H1 (cell line): ENCODE measurements at regions not wholly inside any gene's neighbourhood (a gene's known extent, or its start where the extent isn't known, plus 50 kb on each side); places are given as distances from the start of the nearest gene placed in this dataset.

Source experiments
- CTCF ChIA-PET: fragments of 300-600 bp; sonication (Branson Sonifier 250); formaldehyde crosslinking; loops from one replicate; lab custom pipeline; 2021; ENCODE audit not compliant: partially characterized antibody; lab: Charles Lee
- POLR2A ChIA-PET: fragments of 300-600 bp; sonication (Branson Sonifier 250); formaldehyde crosslinking; loops from one replicate; lab custom pipeline; 2021; ENCODE audit warnings: inconsistent platforms; ENCODE audit not compliant: partially characterized antibody; lab: Charles Lee
- DNase-seq, 2 experiments: peaks; one replicate each; pipeline versions ENCODE4 v3.0.0 to v3.0.0-alpha.2; 2010 to 2022; ENCODE audit warnings: low spot score in 2 of 2, low read depth in 1 of 2, mixed read lengths in 1 of 2
- FAIRE-seq: peaks from 2 replicates; lab custom pipeline; 2011; peaks lifted over from hg19 to GRCh38; lab: Jason Lieb, UNC
- H2AFZ ChIP-seq: 2 replicates; pipeline ENCODE4 v1.8.1; 2012; ENCODE audit warnings: low read length, inconsistent platforms
- H2AK5ac ChIP-seq: 2 replicates; pipeline ENCODE4 v1.6.1; 2013; ENCODE audit warnings: low read depth, low read length
- H2BK120ac ChIP-seq: replicated peaks from 2 replicates; pipeline ENCODE3; 2013; ENCODE audit warnings: low read depth, low read length, inconsistent platforms
- H2BK12ac ChIP-seq: 2 replicates; pipeline ENCODE4 v1.6.1; 2013; ENCODE audit warnings: low read depth, low read length
- H2BK15ac ChIP-seq: 2 replicates; pipeline ENCODE4 v1.6.1; 2013; ENCODE audit warnings: low read length
- H2BK20ac ChIP-seq: 2 replicates; pipeline ENCODE4 v1.6.1; 2013; ENCODE audit warnings: low read length
- H2BK5ac ChIP-seq: 2 replicates; pipeline ENCODE4 v1.6.1; 2013; ENCODE audit warnings: low read depth, low read length
- H3K14ac ChIP-seq: 2 replicates; pipeline ENCODE4 v1.6.1; 2013; ENCODE audit warnings: inconsistent platforms; ENCODE audit not compliant: insufficient read length
- H3K18ac ChIP-seq: 2 replicates; pipeline ENCODE4 v1.6.1; 2013; ENCODE audit warnings: low read length; ENCODE audit errors: extremely low read depth
- H3K23ac ChIP-seq: 2 replicates; pipeline ENCODE4 v1.6.1; 2013; ENCODE audit warnings: inconsistent platforms; ENCODE audit not compliant: insufficient read length
- H3K23me2 ChIP-seq: 2 replicates; pipeline ENCODE4 v1.6.1; 2013; ENCODE audit warnings: low read depth, low read length
- H3K27ac ChIP-seq: 2 replicates; pipeline ENCODE4 v1.6.1; 2011; ENCODE audit warnings: low read depth, low read length, inconsistent platforms
- H3K27me3 ChIP-seq, 4 experiments: replicated peaks in 1 of 4; 1 replicate in 1 of 4; 2 replicates in 3 of 4; pipeline versions ENCODE4 v1.6.1 to v1.8.1; 2011 to 2013; ENCODE audit warnings: low read length in 3 of 4, mild to moderate bottlenecking in 3 of 4, inconsistent platforms in 2 of 4, mixed read lengths in 2 of 4, moderate library complexity in 1 of 4; ENCODE audit not compliant: control insufficient read depth in 3 of 4, insufficient read depth in 3 of 4; ENCODE audit errors: extremely low read depth in 1 of 4
- H3K36me3 ChIP-seq, 4 experiments: 2 replicates each; pipeline versions ENCODE4 v1.6.1 to v1.8.1; 2011 to 2013; ENCODE audit warnings: mild to moderate bottlenecking in 4 of 4, low read length in 3 of 4, moderate library complexity in 2 of 4, control low read depth in 1 of 4, inconsistent platforms in 1 of 4; ENCODE audit not compliant: insufficient read depth in 4 of 4, control insufficient read depth in 2 of 4
- H3K4ac ChIP-seq: replicated peaks from 2 replicates; pipeline ENCODE3; 2013; ENCODE audit warnings: low read length, low read depth, mixed read lengths, inconsistent platforms; ENCODE audit not compliant: insufficient read length
- H3K4me1 ChIP-seq, 4 experiments: replicated peaks in 1 of 4; 1 replicate in 1 of 4; 2 replicates in 3 of 4; pipeline versions ENCODE4 v1.6.1 to v1.8.1; 2011 to 2013; ENCODE audit warnings: low read length in 3 of 4, inconsistent platforms in 2 of 4, mixed read lengths in 1 of 4; ENCODE audit not compliant: insufficient read depth in 4 of 4, control insufficient read depth in 3 of 4
- H3K4me2 ChIP-seq, 2 experiments: 2 replicates each; pipeline versions ENCODE4 v1.6.1 to v1.8.1; 2011 to 2013; ENCODE audit warnings: low read depth in 2 of 2, low read length in 2 of 2, control low read depth in 1 of 2, inconsistent platforms in 1 of 2, mild to moderate bottlenecking in 1 of 2; ENCODE audit not compliant: insufficient read depth in 1 of 2
- H3K4me3 ChIP-seq, 4 experiments: fragments of 200-600, 300-600 bp in 1 of 4; sonication (generic), shearing (Covaris generic), sonication (Bioruptor Twin) in 1 of 4; 2 replicates each; pipeline versions ENCODE4 v1.5.1 to v1.8.1; 2011 to 2016; ENCODE audit warnings: low read length in 4 of 4, low read depth in 3 of 4, control low read depth in 2 of 4, inconsistent platforms in 2 of 4, mild to moderate bottlenecking in 2 of 4, mixed read lengths in 1 of 4, moderate library complexity in 1 of 4; ENCODE audit not compliant: insufficient read depth in 2 of 4; ENCODE audit errors: extremely low read depth in 1 of 4
- H3K56ac ChIP-seq: replicated peaks from 2 replicates; pipeline ENCODE3; 2013; ENCODE audit warnings: low read depth, mild to moderate bottlenecking, mixed read lengths, low read length, inconsistent platforms; ENCODE audit not compliant: insufficient read length
- H3K79me1 ChIP-seq: 2 replicates; pipeline ENCODE4 v1.6.1; 2013; ENCODE audit warnings: low read depth, low read length, control low read depth
- H3K79me2 ChIP-seq, 2 experiments: 2 replicates each; pipeline versions ENCODE4 v1.6.1 to v1.8.1; 2012 to 2013; ENCODE audit warnings: low read length in 2 of 2, mild to moderate bottlenecking in 2 of 2, inconsistent platforms in 1 of 2; ENCODE audit not compliant: insufficient read depth in 2 of 2, control insufficient read depth in 1 of 2
- H3K9ac ChIP-seq, 4 experiments: replicated peaks in 1 of 4; 1 replicate in 1 of 4; 2 replicates in 3 of 4; pipeline versions ENCODE4 v1.6.1 to v1.8.1; 2011 to 2013; ENCODE audit warnings: low read depth in 3 of 4, low read length in 3 of 4, control low read depth in 2 of 4, mild to moderate bottlenecking in 2 of 4, moderate library complexity in 2 of 4, inconsistent platforms in 1 of 4; ENCODE audit errors: extremely low read depth in 1 of 4
- H3K9me3 ChIP-seq, 2 experiments: 2 replicates each; pipeline versions ENCODE4 v1.6.1 to v1.8.1; 2012 to 2013; ENCODE audit warnings: mild to moderate bottlenecking in 2 of 2, moderate library complexity in 2 of 2, control low read depth in 1 of 2, inconsistent platforms in 1 of 2, low read depth in 1 of 2, low read length in 1 of 2, mixed read lengths in 1 of 2; ENCODE audit not compliant: insufficient read depth in 2 of 2
- H4K20me1 ChIP-seq, 2 experiments: replicated peaks in 1 of 2; 2 replicates each; pipeline versions ENCODE3 to v1.8.1; 2011 to 2013; ENCODE audit warnings: inconsistent platforms in 2 of 2, low read length in 2 of 2, mild to moderate bottlenecking in 1 of 2; ENCODE audit not compliant: insufficient read depth in 2 of 2, control insufficient read depth in 1 of 2
- H4K5ac ChIP-seq: 2 replicates; pipeline ENCODE4 v1.6.1; 2013; ENCODE audit warnings: low read length, low read depth, mixed read lengths, inconsistent platforms; ENCODE audit not compliant: insufficient read length
- H4K8ac ChIP-seq: 2 replicates; pipeline ENCODE4 v1.8.0; 2013; ENCODE audit warnings: mild to moderate bottlenecking, moderate library complexity, low read length, inconsistent platforms; ENCODE audit not compliant: insufficient read depth; ENCODE audit errors: extremely low read depth
- H4K91ac ChIP-seq: replicated peaks from 2 replicates; pipeline ENCODE3; 2013; ENCODE audit warnings: low read length, mixed read lengths, inconsistent platforms; ENCODE audit not compliant: insufficient read length
- CHD2 ChIP-seq: IDR thresholded peaks from 2 replicates; pipeline ENCODE4 v1.6.1; 2012; ENCODE audit warnings: low read length, improper control_type of control experiment
- FOSL1 ChIP-seq: IDR thresholded peaks from 2 replicates; pipeline ENCODE4 v1.6.1; 2011; ENCODE audit warnings: mild to moderate bottlenecking, low read depth, low read length, moderate library complexity; ENCODE audit not compliant: insufficient read depth
- NRF1 ChIP-seq: IDR thresholded peaks from 2 replicates; pipeline ENCODE4 v1.6.1; 2011; ENCODE audit warnings: mild to moderate bottlenecking, low read depth, low read length, improper control_type of control experiment
- SRF ChIP-seq: IDR thresholded peaks from 2 replicates; pipeline ENCODE4 v1.6.1; 2011; ENCODE audit warnings: mild to moderate bottlenecking, low read depth, low read length, moderate library complexity
- SUZ12 ChIP-seq: fragments of 200-600 bp; sonication (generic); IDR thresholded peaks from 2 replicates; pipeline ENCODE4 v1.6.1; 2012; ENCODE audit warnings: mild to moderate bottlenecking, inconsistent platforms, low read length, moderate library complexity, mixed read lengths
- YY1 ChIP-seq: IDR thresholded peaks from 2 replicates; pipeline ENCODE4 v1.6.1; 2011; ENCODE audit warnings: low read depth, mild to moderate bottlenecking, low read length
- WGBS, 2 experiments: shearing (Covaris generic) in 1 of 2; methylation state at CpG; one replicate each; pipeline versions ENCODE4 v1.1.6 to v1.1.7; 2013 to 2015; ENCODE audit warnings: low lambda C conversion rate in 2 of 2, mixed read lengths in 2 of 2, inconsistent platforms in 1 of 2, low coverage in 1 of 2, missing lambda C conversion rate in 1 of 2; ENCODE audit not compliant: insufficient replicate concordance in 2 of 2, insufficient coverage in 1 of 2, insufficient read length in 1 of 2; ENCODE audit errors: extremely low coverage in 1 of 2, missing lambda C conversion rate in 1 of 2; 5-methylcytosine and 5-hydroxymethylcytosine counted together
- TF ChIP-seq, protein P1 (sequence below): IDR thresholded peaks from 2 replicates; pipeline ENCODE4 v1.6.1; 2012; ENCODE audit warnings: inconsistent platforms

DNA sequence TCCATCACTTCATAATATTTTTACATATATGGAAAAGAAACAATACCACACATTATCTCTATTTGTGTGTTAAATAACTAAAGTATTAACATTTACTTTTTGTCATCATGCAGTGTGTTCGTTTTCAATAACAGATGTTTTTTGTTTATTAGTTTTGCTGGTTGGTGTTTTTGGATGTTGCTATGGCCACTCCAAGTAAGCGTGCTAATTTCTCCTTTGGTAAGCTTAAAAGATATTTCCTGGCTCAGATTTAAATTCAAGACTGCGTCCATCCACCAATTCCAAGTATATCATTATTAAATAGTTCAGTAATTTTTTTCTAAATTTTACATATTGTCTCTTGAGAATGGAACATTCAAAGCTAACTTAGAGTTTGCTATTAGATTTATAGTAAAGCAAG, 235.4 kb upstream of the IL1RAPL1 start:
- no peak overlapping the region for H3K56ac ChIP-seq
- H2BK12ac ChIP-seq, result no peak overlapping the region
- no peak overlapping the region for H4K91ac ChIP-seq
- H3K79me2 ChIP-seq, result no peaks in the 10 kb centered on the region
- no peak overlapping the region for H3K4me3 ChIP-seq
- H2AK5ac ChIP-seq, result no peak overlapping the region
- no peaks in the 10 kb centered on the region for H3K23me2 ChIP-seq
- H3K27me3 ChIP-seq, result no peaks in the 10 kb centered on the region
- H3K18ac ChIP-seq, result no peak overlapping the region
- H3K27ac ChIP-seq, result no peak overlapping the region
- H3K4ac ChIP-seq, result no peak overlapping the region
- no peaks in the 10 kb centered on the region for H3K36me3 ChIP-seq
- no peak for DNase-seq
- H2AFZ ChIP-seq, result no peak overlapping the region
- no peak overlapping the region for H4K8ac ChIP-seq
- H2BK15ac ChIP-seq, result no peak overlapping the region
- 94% methylated on average over 3 of the region's 3 CpGs; no CpG with 5 or more reads in 1 of the 2 experiments for WGBS, 2 experiments
- FAIRE-seq, result no peak
- H3K9ac ChIP-seq, result no peak overlapping the region
- POLR2A ChIA-PET, result no interaction called here
- H3K4me1 ChIP-seq, result no peaks in the 10 kb centered on the region
- no peak overlapping the region for H2BK120ac ChIP-seq
- H4K5ac ChIP-seq, result no peak overlapping the region
- no peaks in the 10 kb centered on the region for H4K20me1 ChIP-seq
- no peak overlapping the region for H3K14ac ChIP-seq
- H3K23ac ChIP-seq, result no peak overlapping the region
- H2BK5ac ChIP-seq, result no peak overlapping the region
- TF ChIP-seq SRF (no peak), CHD2 (no peak), FOSL1 (no peak), SUZ12 (no peak), YY1 (no peak), NRF1 (no peak)
- TF ChIP-seq, protein P1, sequence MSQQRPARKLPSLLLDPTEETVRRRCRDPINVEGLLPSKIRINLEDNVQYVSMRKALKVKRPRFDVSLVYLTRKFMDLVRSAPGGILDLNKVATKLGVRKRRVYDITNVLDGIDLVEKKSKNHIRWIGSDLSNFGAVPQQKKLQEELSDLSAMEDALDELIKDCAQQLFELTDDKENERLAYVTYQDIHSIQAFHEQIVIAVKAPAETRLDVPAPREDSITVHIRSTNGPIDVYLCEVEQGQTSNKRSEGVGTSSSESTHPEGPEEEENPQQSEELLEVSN, result no peak
- H3K79me1 ChIP-seq, result no peaks in the 10 kb centered on the region
- H3K4me2 ChIP-seq, result no peak overlapping the region
- H3K9me3 ChIP-seq, result no peaks in the 10 kb centered on the region
- H2BK20ac ChIP-seq, result no peak overlapping the region
- CTCF ChIA-PET, result interaction anchor here (0.9 kb wide), 1 partner anchor 13 kb away, joined by 3 read pairs; no protein-coding TSS in a partner anchor
